ENCODE measurements at regions not wholly inside any gene's neighbourhood (a gene's known extent, or its start where the extent isn't known, plus 50 kb on each side); places are given as distances from the start of the nearest gene placed in this dataset.
A peak's percentile ranks its signal among the peaks of the same experiment; 100 is the strongest.

- WGBS (ENCODE audit: extremely low coverage, insufficient coverage, insufficient read length), result no CpG with 5 or more reads among the region's 10 CpGs
- Histone ChIP-seq H4K12ac (ENCODE audit: low read depth, low read length) (no peak overlapping the region), H3K23ac (ENCODE audit: low read length) (no peak overlapping the region), H2BK5ac (ENCODE audit: low read depth, low read length, poor library complexity) (no peak overlapping the region), H3K27ac (ENCODE audit: low read depth, low read length) (no peak overlapping the region), H3K9ac (ENCODE audit: low read length) (no peak overlapping the region), H3K79me1 (ENCODE audit: low read length) (no peaks in the 10 kb centered on the region), H3K4me2 (ENCODE audit: low read length) (no peak overlapping the region), H3K9me3 (ENCODE audit: insufficient read depth, low read depth, low read length) (no peaks in the 10 kb centered on the region), H3K79me2 (ENCODE audit: control insufficient read depth, insufficient read depth, low read length, poor library complexity) (no peaks in the 10 kb centered on the region), H4K8ac (ENCODE audit: low read depth, low read length) (no peak overlapping the region), H2BK12ac (ENCODE audit: low read length) (no peak overlapping the region), H3K4me1 (ENCODE audit: control insufficient read depth in 1 of 2, insufficient read depth in 2 of 2, low read length in 2 of 2) (peaks cover 2% of the 10 kb centered on the region in 2 experiments), H3K36me3 (ENCODE audit: control insufficient read depth in 1 of 2, insufficient read depth in 2 of 2, low read length in 2 of 2) (peaks cover 0 to 2% of the 10 kb centered on the region in 2 experiments), H4K91ac (ENCODE audit: low read depth, low read length) (no peak overlapping the region), H2AK5ac (ENCODE audit: low read length) (no peak overlapping the region), H3K4me3 (ENCODE audit: low read depth, low read length) (no peak overlapping the region), H3K4ac (ENCODE audit: low read depth, low read length) (no peak overlapping the region), H3K14ac (ENCODE audit: low read length) (no peak overlapping the region), H2AFZ (ENCODE audit: insufficient read depth, low read length, poor library complexity) (no peak overlapping the region), H3K27me3 (ENCODE audit: insufficient read depth, low read length) (no peaks in the 10 kb centered on the region), H3K18ac (ENCODE audit: low read length) (no peak overlapping the region), H2BK120ac (ENCODE audit: insufficient read depth, low read length, poor library complexity) (no peak overlapping the region)
- peak; percentile 69 to 86 for DNase-seq
Measured at GRCh38 chr1:184882957-184883815, 91.1 kb downstream of the NIBAN1 start.

DNA sequence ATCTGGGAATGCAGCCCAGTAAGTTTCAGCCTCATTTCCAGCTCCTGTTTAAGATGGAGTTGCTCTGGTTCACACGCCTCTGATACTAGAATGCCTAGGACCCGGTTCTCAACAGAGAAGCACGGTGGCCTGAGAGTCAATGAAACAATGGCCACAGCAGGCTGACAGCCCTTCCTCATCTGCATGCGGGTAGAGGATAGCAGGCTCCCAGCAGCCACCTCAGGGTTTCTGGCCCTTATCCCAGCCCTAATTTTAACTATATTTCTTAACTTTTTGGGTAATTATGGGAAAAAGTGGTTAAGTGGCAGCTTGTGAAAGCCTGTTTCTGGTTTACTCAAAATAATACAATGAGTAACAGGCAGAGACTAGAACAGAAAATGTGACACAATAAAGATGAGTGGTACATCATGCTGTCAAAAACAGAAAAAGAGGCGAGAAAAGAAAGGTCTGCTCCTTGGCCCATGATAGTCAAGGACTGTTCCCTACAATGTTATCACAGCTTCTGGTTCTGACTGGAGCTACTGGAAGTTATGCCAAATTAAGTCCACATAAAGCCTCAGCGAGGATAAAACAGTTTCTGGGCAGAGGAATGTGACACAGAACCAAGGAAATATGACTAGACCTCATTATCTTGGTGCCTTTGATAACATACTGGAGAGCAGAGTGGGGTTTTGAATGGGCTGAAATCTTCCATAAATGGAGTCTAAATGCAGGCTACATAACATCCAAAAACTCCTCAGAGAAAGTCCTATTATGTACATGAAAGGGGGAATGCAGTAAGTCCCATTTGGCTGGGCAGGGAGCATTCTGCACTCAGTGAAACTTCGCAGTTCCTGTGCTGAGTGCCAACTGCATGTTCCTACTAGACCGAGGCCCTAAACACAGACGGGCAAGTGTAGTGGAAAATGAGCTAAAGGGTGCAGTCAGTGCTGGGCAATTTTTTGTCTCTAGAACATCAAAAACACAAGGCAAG lies 92.1 kb downstream of the NIBAN1 start:
- Histone ChIP-seq H3K18ac (ENCODE audit: low read length) (no peak overlapping the region), H2BK5ac (ENCODE audit: low read depth, low read length, poor library complexity) (no peak overlapping the region), H3K36me3 (ENCODE audit: control insufficient read depth in 1 of 2, insufficient read depth in 2 of 2, low read length in 2 of 2) (peaks cover 0 to 2% of the 10 kb centered on the region in 2 experiments), H3K79me1 (ENCODE audit: low read length) (no peaks in the 10 kb centered on the region), H3K4ac (ENCODE audit: low read depth, low read length) (no peak overlapping the region), H3K27me3 (ENCODE audit: insufficient read depth, low read length) (no peaks in the 10 kb centered on the region), H3K4me2 (ENCODE audit: low read length) (no peak overlapping the region), H2AFZ (ENCODE audit: insufficient read depth, low read length, poor library complexity) (no peak overlapping the region), H3K79me2 (ENCODE audit: control insufficient read depth, insufficient read depth, low read length, poor library complexity) (no peaks in the 10 kb centered on the region), H3K4me3 (ENCODE audit: low read depth, low read length) (no peak overlapping the region), H2BK12ac (ENCODE audit: low read length) (no peak overlapping the region), H4K91ac (ENCODE audit: low read depth, low read length) (no peak overlapping the region), H2BK120ac (ENCODE audit: insufficient read depth, low read length, poor library complexity) (no peak overlapping the region), H3K9ac (ENCODE audit: low read length) (peak overlapping the region; percentile 68), H3K23ac (ENCODE audit: low read length) (no peak overlapping the region), H2AK5ac (ENCODE audit: low read length) (no peak overlapping the region), H3K27ac (ENCODE audit: low read depth, low read length) (no peak overlapping the region), H4K8ac (ENCODE audit: low read depth, low read length) (no peak overlapping the region), H4K12ac (ENCODE audit: low read depth, low read length) (no peak overlapping the region), H3K9me3 (ENCODE audit: insufficient read depth, low read depth, low read length) (no peaks in the 10 kb centered on the region), H3K14ac (ENCODE audit: low read length) (no peak overlapping the region), H3K4me1 (ENCODE audit: control insufficient read depth in 1 of 2, insufficient read depth in 2 of 2, low read length in 2 of 2) (peaks cover 2% of the 10 kb centered on the region in 2 experiments)
- peak; percentile 34 to 62 for DNase-seq
- WGBS (ENCODE audit: extremely low coverage, insufficient coverage, insufficient read length), result no CpG with 5 or more reads among the region's 9 CpGs

GRCh38 chr1:184879876-184880557 lies 94.3 kb downstream of the NIBAN1 start:
- Histone ChIP-seq H3K18ac (ENCODE audit: low read length) (no peak overlapping the region), H3K27me3 (ENCODE audit: insufficient read depth, low read length) (no peaks in the 10 kb centered on the region), H3K9me3 (ENCODE audit: insufficient read depth, low read depth, low read length) (no peaks in the 10 kb centered on the region), H2BK12ac (ENCODE audit: low read length) (no peak overlapping the region), H4K8ac (ENCODE audit: low read depth, low read length) (no peak overlapping the region), H3K14ac (ENCODE audit: low read length) (no peak overlapping the region), H2AK5ac (ENCODE audit: low read length) (no peak overlapping the region), H3K36me3 (ENCODE audit: control insufficient read depth in 1 of 2, insufficient read depth in 2 of 2, low read length in 2 of 2) (peaks cover 0 to 2% of the 10 kb centered on the region in 2 experiments), H2BK120ac (ENCODE audit: insufficient read depth, low read length, poor library complexity) (no peak overlapping the region), H3K79me2 (ENCODE audit: control insufficient read depth, insufficient read depth, low read length, poor library complexity) (no peaks in the 10 kb centered on the region), H3K4ac (ENCODE audit: low read depth, low read length) (no peak overlapping the region), H2AFZ (ENCODE audit: insufficient read depth, low read length, poor library complexity) (no peak overlapping the region), H2BK5ac (ENCODE audit: low read depth, low read length, poor library complexity) (no peak overlapping the region), H3K4me3 (ENCODE audit: low read depth, low read length) (no peak overlapping the region), H3K4me2 (ENCODE audit: low read length) (no peak overlapping the region), H4K91ac (ENCODE audit: low read depth, low read length) (no peak overlapping the region), H4K12ac (ENCODE audit: low read depth, low read length) (no peak overlapping the region), H3K79me1 (ENCODE audit: low read length) (no peaks in the 10 kb centered on the region), H3K9ac (ENCODE audit: low read length) (no peak overlapping the region), H3K4me1 (ENCODE audit: control insufficient read depth in 1 of 2, insufficient read depth in 2 of 2, low read length in 2 of 2) (peaks cover 2% of the 10 kb centered on the region in 2 experiments), H3K27ac (ENCODE audit: low read depth, low read length) (no peak overlapping the region), H3K23ac (ENCODE audit: low read length) (no peak overlapping the region)
- DNase-seq, result no peak
- no CpG with 5 or more reads among the region's 3 CpGs for WGBS (ENCODE audit: extremely low coverage, insufficient coverage, insufficient read length)

DNA sequence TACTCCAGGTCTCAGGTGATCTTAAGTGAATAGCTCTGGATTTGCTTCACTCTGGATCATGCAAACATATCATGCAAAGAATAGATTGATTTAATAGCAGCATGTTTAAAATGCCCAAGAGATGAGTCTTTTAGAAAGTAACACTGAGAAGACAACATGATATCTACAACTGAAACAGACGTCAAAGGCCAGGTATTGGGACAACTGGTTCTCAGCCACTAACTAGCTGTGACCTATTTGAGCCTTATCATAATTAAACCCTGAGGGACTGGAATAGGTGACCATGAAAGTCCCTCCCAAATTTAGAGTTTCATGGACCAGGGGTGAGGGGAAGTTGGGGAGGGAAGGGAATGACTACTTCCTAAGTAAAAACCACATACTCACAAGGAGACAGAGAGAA lies 95.7 kb downstream of the NIBAN1 start:
- H3K4me1 ChIP-seq (ENCODE audit: control insufficient read depth in 1 of 2, insufficient read depth in 2 of 2, low read length in 2 of 2), result peaks cover 2% of the 10 kb centered on the region in 2 experiments
- no CpG with 5 or more reads among the region's 1 CpG for WGBS (ENCODE audit: extremely low coverage, insufficient coverage, insufficient read length)

More for the DNA sequence above, 95.7 kb downstream of the NIBAN1 start:
- H3K14ac ChIP-seq (ENCODE audit: low read length), result no peak overlapping the region
- H3K23ac ChIP-seq (ENCODE audit: low read length), result no peak overlapping the region
- no peak overlapping the region for H2BK12ac ChIP-seq (ENCODE audit: low read length)
- no peaks in the 10 kb centered on the region for H3K9me3 ChIP-seq (ENCODE audit: insufficient read depth, low read depth, low read length)
- no peak overlapping the region for H2BK5ac ChIP-seq (ENCODE audit: low read depth, low read length, poor library complexity)
- no peak overlapping the region for H3K4ac ChIP-seq (ENCODE audit: low read depth, low read length)
- no peak overlapping the region for H4K12ac ChIP-seq (ENCODE audit: low read depth, low read length)
- no peak overlapping the region for H3K4me2 ChIP-seq (ENCODE audit: low read length)
- H3K4me3 ChIP-seq (ENCODE audit: low read depth, low read length), result no peak overlapping the region
- H3K18ac ChIP-seq (ENCODE audit: low read length), result no peak overlapping the region
- no peaks in the 10 kb centered on the region for H3K79me1 ChIP-seq (ENCODE audit: low read length)
- H4K91ac ChIP-seq (ENCODE audit: low read depth, low read length), result no peak overlapping the region
- H2AK5ac ChIP-seq (ENCODE audit: low read length), result no peak overlapping the region
- no peak overlapping the region for H2BK120ac ChIP-seq (ENCODE audit: insufficient read depth, low read length, poor library complexity)
- H3K79me2 ChIP-seq (ENCODE audit: control insufficient read depth, insufficient read depth, low read length, poor library complexity), result no peaks in the 10 kb centered on the region
- H4K8ac ChIP-seq (ENCODE audit: low read depth, low read length), result no peak overlapping the region
- peaks cover 0 to 2% of the 10 kb centered on the region in 2 experiments for H3K36me3 ChIP-seq (ENCODE audit: control insufficient read depth in 1 of 2, insufficient read depth in 2 of 2, low read length in 2 of 2)
- no peak overlapping the region for H3K27ac ChIP-seq (ENCODE audit: low read depth, low read length)
- no peaks in the 10 kb centered on the region for H3K27me3 ChIP-seq (ENCODE audit: insufficient read depth, low read length)
- no peak for DNase-seq
- no peak overlapping the region for H2AFZ ChIP-seq (ENCODE audit: insufficient read depth, low read length, poor library complexity)
- no peak overlapping the region for H3K9ac ChIP-seq (ENCODE audit: low read length)

All from trophoblast cell (in vitro differentiated cells and primary cell).